ENCODE measurements at regions not wholly inside any gene's neighbourhood (a gene's known extent, or its start where the extent isn't known, plus 50 kb on each side); places are given as distances from the start of the nearest gene placed in this dataset.

DNA sequence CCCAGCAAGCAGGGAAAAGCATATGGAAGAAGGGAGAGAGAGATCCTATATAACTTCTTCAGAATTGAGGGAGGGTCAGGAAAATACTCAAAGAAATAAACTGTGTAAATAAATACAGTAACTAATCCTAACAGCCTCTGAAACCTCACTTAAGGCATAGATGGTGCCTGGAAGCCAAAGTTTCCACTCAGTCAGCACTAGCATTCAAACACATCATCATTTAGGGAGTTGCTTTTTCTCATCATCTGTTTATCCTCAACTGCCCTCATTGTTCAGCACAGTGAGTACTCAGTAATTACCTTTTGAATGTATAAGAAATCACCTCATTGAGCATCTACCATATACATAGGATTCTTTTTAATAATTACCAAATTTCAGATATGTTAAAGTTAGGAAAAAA, 262.9 kb downstream of the C1D start:
- H3K36me3 ChIP-seq (ENCODE audit: control insufficient read depth in 2 of 2, insufficient read depth in 2 of 2, low read length in 2 of 2): no peaks in the 10 kb centered on the region
- no peaks in the 10 kb centered on the region for H3K9me3 ChIP-seq (ENCODE audit: control insufficient read depth in 2 of 2, low read length in 2 of 2)
- H3K4me3 ChIP-seq (ENCODE audit: low read length in 2 of 2): no peak overlapping the region
- no peaks in the 10 kb centered on the region for H3K27me3 ChIP-seq (ENCODE audit: control insufficient read depth in 1 of 2, insufficient read depth in 2 of 2, low read length in 2 of 2)
- no peak overlapping the region for H3K9ac ChIP-seq (ENCODE audit: low read length in 2 of 2)
- H3K4me1 ChIP-seq (ENCODE audit: control insufficient read depth, insufficient read depth, low read length): peaks cover 5% of the 10 kb centered on the region
- no peak overlapping the region for H3K27ac ChIP-seq (ENCODE audit: low read length)

DNA sequence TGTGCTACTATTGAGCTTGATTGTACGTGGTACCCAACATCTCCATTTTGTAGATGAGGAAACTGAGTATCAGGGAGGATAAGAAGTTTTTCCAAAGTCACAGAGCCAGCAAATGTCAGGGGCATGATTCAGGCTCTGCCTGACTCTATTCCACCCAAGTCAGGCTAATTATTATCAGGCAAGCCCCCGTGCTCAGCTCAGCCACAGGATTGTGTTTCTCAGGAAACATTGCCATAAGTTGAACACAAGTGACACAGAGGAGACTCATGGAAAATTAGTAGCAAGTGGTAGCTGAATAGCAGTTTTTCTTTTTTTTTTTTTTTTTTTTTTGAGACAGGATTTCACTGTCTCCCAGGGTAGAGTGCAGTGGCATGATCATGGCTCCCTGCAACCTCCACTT, 260.5 kb downstream of the C1D start:
- Histone ChIP-seq H3K36me3 (ENCODE audit: control insufficient read depth in 2 of 2, insufficient read depth in 2 of 2, low read length in 2 of 2) (no peaks in the 10 kb centered on the region), H3K9me3 (ENCODE audit: control insufficient read depth in 2 of 2, low read length in 2 of 2) (peaks cover 0 to under 1% of the 10 kb centered on the region in 2 donors), H3K9ac (ENCODE audit: low read length in 2 of 2) (no peak overlapping the region), H3K4me1 (ENCODE audit: control insufficient read depth, insufficient read depth, low read length) (peaks cover 5% of the 10 kb centered on the region), H3K27me3 (ENCODE audit: control insufficient read depth in 1 of 2, insufficient read depth in 2 of 2, low read length in 2 of 2) (no peaks in the 10 kb centered on the region), H3K27ac (ENCODE audit: low read length) (no peak overlapping the region), H3K4me3 (ENCODE audit: low read length in 2 of 2) (no peak overlapping the region)

GRCh38 chr2:67802824-67803223, 260.0 kb downstream of the C1D start:
- Histone ChIP-seq H3K27me3 (ENCODE audit: control insufficient read depth in 1 of 2, insufficient read depth in 2 of 2, low read length in 2 of 2) (no peaks in the 10 kb centered on the region), H3K4me1 (ENCODE audit: control insufficient read depth, insufficient read depth, low read length) (no peaks in the 10 kb centered on the region)

DNA sequence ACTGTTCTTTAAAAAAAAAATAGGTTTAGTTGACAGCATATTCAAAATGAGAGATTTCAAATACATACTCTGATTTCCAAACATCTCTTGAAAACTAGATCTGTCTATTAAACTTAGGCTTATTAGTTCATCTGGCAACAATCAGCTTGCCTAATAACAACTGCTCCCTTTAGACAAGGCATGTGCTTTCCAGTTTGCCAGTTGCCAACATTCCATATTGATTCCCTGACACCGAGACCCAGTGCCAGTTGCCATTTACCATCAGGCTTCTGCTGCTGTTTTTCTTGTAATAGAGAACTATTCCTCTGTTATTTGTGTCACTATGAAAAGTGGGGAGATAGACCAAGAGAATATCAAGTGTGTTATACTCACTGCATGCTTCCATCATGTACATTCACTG, 256.0 kb downstream of the C1D start:
- Histone ChIP-seq H3K4me1 (ENCODE audit: control insufficient read depth, insufficient read depth, low read length) (no peaks in the 10 kb centered on the region), H3K36me3 (ENCODE audit: control insufficient read depth in 2 of 2, insufficient read depth in 2 of 2, low read length in 2 of 2) (no peaks in the 10 kb centered on the region), H3K27ac (ENCODE audit: low read length) (no peak overlapping the region), H3K4me3 (ENCODE audit: low read length in 2 of 2) (no peak overlapping the region), H3K9ac (ENCODE audit: low read length in 2 of 2) (no peak overlapping the region), H3K9me3 (ENCODE audit: control insufficient read depth in 2 of 2, low read length in 2 of 2) (peaks cover 0 to 4% of the 10 kb centered on the region in 2 donors), H3K27me3 (ENCODE audit: control insufficient read depth in 1 of 2, insufficient read depth in 2 of 2, low read length in 2 of 2) (no peaks in the 10 kb centered on the region)

More at GRCh38 chr2:67802824-67803223, 260.0 kb downstream of the C1D start:
- H3K36me3 ChIP-seq (ENCODE audit: control insufficient read depth in 2 of 2, insufficient read depth in 2 of 2, low read length in 2 of 2): no peaks in the 10 kb centered on the region
- H3K9ac ChIP-seq (ENCODE audit: low read length in 2 of 2): no peak overlapping the region
- H3K4me3 ChIP-seq (ENCODE audit: low read length in 2 of 2): no peak overlapping the region
- H3K9me3 ChIP-seq (ENCODE audit: control insufficient read depth in 2 of 2, low read length in 2 of 2): peaks cover 0 to 4% of the 10 kb centered on the region in 2 donors
- no peak overlapping the region for H3K27ac ChIP-seq (ENCODE audit: low read length)

GRCh38 chr2:67808112-67808511, 254.7 kb downstream of the C1D start:
- Histone ChIP-seq H3K4me3 (ENCODE audit: low read length in 2 of 2) (no peak overlapping the region), H3K36me3 (ENCODE audit: control insufficient read depth in 2 of 2, insufficient read depth in 2 of 2, low read length in 2 of 2) (no peaks in the 10 kb centered on the region), H3K4me1 (ENCODE audit: control insufficient read depth, insufficient read depth, low read length) (no peaks in the 10 kb centered on the region), H3K9ac (ENCODE audit: low read length in 2 of 2) (no peak overlapping the region), H3K9me3 (ENCODE audit: control insufficient read depth in 2 of 2, low read length in 2 of 2) (peaks cover 0 to 4% of the 10 kb centered on the region in 2 donors), H3K27me3 (ENCODE audit: control insufficient read depth in 1 of 2, insufficient read depth in 2 of 2, low read length in 2 of 2) (no peaks in the 10 kb centered on the region), H3K27ac (ENCODE audit: low read length) (no peak overlapping the region)

GRCh38 chr2:67812682-67813081, 250.1 kb downstream of the C1D start:
- H3K27ac ChIP-seq (ENCODE audit: low read length): no peak overlapping the region
- no peaks in the 10 kb centered on the region for H3K4me1 ChIP-seq (ENCODE audit: control insufficient read depth, insufficient read depth, low read length)

GRCh38 chr2:67823726-67824125, 239.1 kb downstream of the C1D start:
- Histone ChIP-seq H3K36me3 (ENCODE audit: control insufficient read depth in 2 of 2, insufficient read depth in 2 of 2, low read length in 2 of 2) (no peaks in the 10 kb centered on the region), H3K4me3 (ENCODE audit: low read length in 2 of 2) (no peak overlapping the region), H3K27ac (ENCODE audit: low read length) (no peak overlapping the region), H3K4me1 (ENCODE audit: control insufficient read depth, insufficient read depth, low read length) (no peaks in the 10 kb centered on the region), H3K9me3 (ENCODE audit: control insufficient read depth in 2 of 2, low read length in 2 of 2) (no peaks in the 10 kb centered on the region), H3K9ac (ENCODE audit: low read length in 2 of 2) (no peak overlapping the region), H3K27me3 (ENCODE audit: control insufficient read depth in 1 of 2, insufficient read depth in 2 of 2, low read length in 2 of 2) (no peaks in the 10 kb centered on the region)

More at GRCh38 chr2:67812682-67813081, 250.1 kb downstream of the C1D start:
- Histone ChIP-seq H3K9ac (ENCODE audit: low read length in 2 of 2) (no peak overlapping the region), H3K36me3 (ENCODE audit: control insufficient read depth in 2 of 2, insufficient read depth in 2 of 2, low read length in 2 of 2) (no peaks in the 10 kb centered on the region), H3K27me3 (ENCODE audit: control insufficient read depth in 1 of 2, insufficient read depth in 2 of 2, low read length in 2 of 2) (no peaks in the 10 kb centered on the region), H3K4me3 (ENCODE audit: low read length in 2 of 2) (no peak overlapping the region), H3K9me3 (ENCODE audit: control insufficient read depth in 2 of 2, low read length in 2 of 2) (no peaks in the 10 kb centered on the region)

GRCh38 chr2:67824186-67824585, 238.6 kb downstream of the C1D start:
- H3K4me1 ChIP-seq (ENCODE audit: control insufficient read depth, insufficient read depth, low read length): no peaks in the 10 kb centered on the region
- no peak overlapping the region for H3K4me3 ChIP-seq (ENCODE audit: low read length in 2 of 2)
- H3K9ac ChIP-seq (ENCODE audit: low read length in 2 of 2): no peak overlapping the region
- H3K36me3 ChIP-seq (ENCODE audit: control insufficient read depth in 2 of 2, insufficient read depth in 2 of 2, low read length in 2 of 2): no peaks in the 10 kb centered on the region
- H3K27me3 ChIP-seq (ENCODE audit: control insufficient read depth in 1 of 2, insufficient read depth in 2 of 2, low read length in 2 of 2): no peaks in the 10 kb centered on the region
- no peak overlapping the region for H3K27ac ChIP-seq (ENCODE audit: low read length)
- no peaks in the 10 kb centered on the region for H3K9me3 ChIP-seq (ENCODE audit: control insufficient read depth in 2 of 2, low read length in 2 of 2)

GRCh38 chr2:67825476-67825875, 237.3 kb downstream of the C1D start:
- Histone ChIP-seq H3K27ac (ENCODE audit: low read length) (no peak overlapping the region), H3K4me1 (ENCODE audit: control insufficient read depth, insufficient read depth, low read length) (no peaks in the 10 kb centered on the region)

GRCh38 chr2:67828066-67828465, 234.7 kb downstream of the C1D start:
- no peak overlapping the region for H3K27ac ChIP-seq (ENCODE audit: low read length)
- H3K9me3 ChIP-seq (ENCODE audit: control insufficient read depth in 2 of 2, low read length in 2 of 2): no peaks in the 10 kb centered on the region
- no peaks in the 10 kb centered on the region for H3K4me1 ChIP-seq (ENCODE audit: control insufficient read depth, insufficient read depth, low read length)
- no peak overlapping the region for H3K4me3 ChIP-seq (ENCODE audit: low read length in 2 of 2)
- no peak overlapping the region for H3K9ac ChIP-seq (ENCODE audit: low read length in 2 of 2)
- no peaks in the 10 kb centered on the region for H3K36me3 ChIP-seq (ENCODE audit: control insufficient read depth in 2 of 2, insufficient read depth in 2 of 2, low read length in 2 of 2)
- no peaks in the 10 kb centered on the region for H3K27me3 ChIP-seq (ENCODE audit: control insufficient read depth in 1 of 2, insufficient read depth in 2 of 2, low read length in 2 of 2)

More at GRCh38 chr2:67825476-67825875, 237.3 kb downstream of the C1D start:
- Histone ChIP-seq H3K27me3 (ENCODE audit: control insufficient read depth in 1 of 2, insufficient read depth in 2 of 2, low read length in 2 of 2) (no peaks in the 10 kb centered on the region), H3K36me3 (ENCODE audit: control insufficient read depth in 2 of 2, insufficient read depth in 2 of 2, low read length in 2 of 2) (no peaks in the 10 kb centered on the region), H3K9me3 (ENCODE audit: control insufficient read depth in 2 of 2, low read length in 2 of 2) (no peaks in the 10 kb centered on the region), H3K9ac (ENCODE audit: low read length in 2 of 2) (no peak overlapping the region), H3K4me3 (ENCODE audit: low read length in 2 of 2) (no peak overlapping the region)

GRCh38 chr2:67829470-67829869, 233.3 kb downstream of the C1D start:
- Histone ChIP-seq H3K27me3 (ENCODE audit: control insufficient read depth in 1 of 2, insufficient read depth in 2 of 2, low read length in 2 of 2) (no peaks in the 10 kb centered on the region), H3K36me3 (ENCODE audit: control insufficient read depth in 2 of 2, insufficient read depth in 2 of 2, low read length in 2 of 2) (no peaks in the 10 kb centered on the region), H3K27ac (ENCODE audit: low read length) (no peak overlapping the region), H3K9me3 (ENCODE audit: control insufficient read depth in 2 of 2, low read length in 2 of 2) (no peaks in the 10 kb centered on the region), H3K9ac (ENCODE audit: low read length in 2 of 2) (no peak overlapping the region), H3K4me3 (ENCODE audit: low read length in 2 of 2) (no peak overlapping the region), H3K4me1 (ENCODE audit: control insufficient read depth, insufficient read depth, low read length) (no peaks in the 10 kb centered on the region)
